Colonic mucosa (tissue), 4 donors: ENCODE measurements at regions not wholly inside any gene's neighbourhood (a gene's known extent, or its start where the extent isn't known, plus 50 kb on each side); places are given as distances from the start of the nearest gene placed in this dataset.

ENCODE experiments used
- DNase-seq: peaks from one replicate; pipeline ENCODE4 v3.0.0-alpha.2; 2020
- H3K27ac ChIP-seq: fragments of 200-600 bp; one replicate; pipeline ENCODE4 v1.8.0; 2021
- H3K27me3 ChIP-seq: fragments of 200-600 bp; one replicate; pipeline ENCODE4 v1.8.0; 2021
- H3K36me3 ChIP-seq: fragments of 200-600 bp; one replicate; pipeline ENCODE4 v1.8.0; 2021
- H3K4me1 ChIP-seq: fragments of 200-600 bp; one replicate; pipeline ENCODE4 v1.8.0; 2021; ENCODE audit warnings: mild to moderate bottlenecking
- H3K4me3 ChIP-seq: fragments of 200-600 bp; one replicate; pipeline ENCODE4 v1.8.0; 2021
- H3K9ac ChIP-seq, 2 donors: one replicate each; pipeline ENCODE4 v1.7.0; 2013; ENCODE audit warnings: control low read depth in 2 of 2, low read depth in 2 of 2, low read length in 2 of 2
- H3K9me3 ChIP-seq: fragments of 200-600 bp; one replicate; pipeline ENCODE4 v1.8.0; 2021
- CTCF ChIP-seq: fragments of 200-600 bp; IDR thresholded peaks from one replicate; pipeline ENCODE4 v1.8.0; 2022; ENCODE audit warnings: antibody characterized with exemption, mild to moderate bottlenecking
- intact Hi-C: fragments of 100-400 bp; cut with DNase I; formaldehyde crosslinking; loops from one replicate; pipeline ENCODE4 v1.14.1; 2022
- donor health status: healthy.
- donor health status: DM: no; HTN: no; CAD: no.
- donor health status: DM: no; HTN: no; CAD: no.

GRCh38 chr5:163363389-163363788 is 74.0 kb upstream of the CCNG1 start:
- intact Hi-C loops = no loop called here
- Histone ChIP-seq H3K4me1 (no peaks in the 10 kb centered on the region), H3K36me3 (no peaks in the 10 kb centered on the region), H3K9me3 (no peaks in the 10 kb centered on the region), H3K27me3 (no peaks in the 10 kb centered on the region), H3K27ac (no peak overlapping the region), H3K9ac (no peak overlapping the region), H3K4me3 (no peak overlapping the region)
- no peak for DNase-seq
- TF ChIP-seq CTCF = no peak

GRCh38 chr5:163366757-163367156 is 70.6 kb upstream of the CCNG1 start:
- no peak overlapping the region for H3K4me3 ChIP-seq
- no peak for DNase-seq
- no peak overlapping the region for H3K9ac ChIP-seq
- H3K27ac ChIP-seq = no peak overlapping the region
- intact Hi-C loops = no loop called here
- H3K36me3 ChIP-seq = no peaks in the 10 kb centered on the region
- no peaks in the 10 kb centered on the region for H3K4me1 ChIP-seq
- no peaks in the 10 kb centered on the region for H3K9me3 ChIP-seq
- no peaks in the 10 kb centered on the region for H3K27me3 ChIP-seq
- TF ChIP-seq CTCF = no peak

- no peaks in the 10 kb centered on the region for H3K27me3 ChIP-seq
- H3K9me3 ChIP-seq = no peaks in the 10 kb centered on the region
- DNase-seq = no peak
- no peak overlapping the region for H3K9ac ChIP-seq
- no peaks in the 10 kb centered on the region for H3K36me3 ChIP-seq
- TF ChIP-seq CTCF = no peak
- H3K27ac ChIP-seq = no peak overlapping the region
- H3K4me3 ChIP-seq = no peak overlapping the region
- intact Hi-C loops = no loop called here
- H3K4me1 ChIP-seq = no peaks in the 10 kb centered on the region
Observed at GRCh38 chr5:163369776-163370385, 67.5 kb upstream of the CCNG1 start.

- DNase-seq = no peak
- no peaks in the 10 kb centered on the region for H3K4me1 ChIP-seq
- no peaks in the 10 kb centered on the region for H3K27me3 ChIP-seq
- no peak overlapping the region for H3K9ac ChIP-seq
- no peak for TF ChIP-seq CTCF
- H3K4me3 ChIP-seq = no peak overlapping the region
- H3K36me3 ChIP-seq = no peaks in the 10 kb centered on the region
- H3K27ac ChIP-seq = peak overlapping the region; percentile 59
- intact Hi-C loops = no loop called here
- H3K9me3 ChIP-seq = no peaks in the 10 kb centered on the region
Observed at GRCh38 chr5:163373436-163374084, 63.8 kb upstream of the CCNG1 start.

- DNase-seq = no peak
- H3K4me1 ChIP-seq = no peaks in the 10 kb centered on the region
- no peak overlapping the region for H3K27ac ChIP-seq
- no peak for TF ChIP-seq CTCF
- intact Hi-C loops = no loop called here
- H3K36me3 ChIP-seq = no peaks in the 10 kb centered on the region
- H3K27me3 ChIP-seq = no peaks in the 10 kb centered on the region
- H3K9ac ChIP-seq = no peak overlapping the region
- H3K4me3 ChIP-seq = no peak overlapping the region
- no peaks in the 10 kb centered on the region for H3K9me3 ChIP-seq
Observed at GRCh38 chr5:163377982-163378381, 59.4 kb upstream of the CCNG1 start.
